ENCODE measurements at regions not wholly inside any gene's neighbourhood (a gene's known extent, or its start where the extent isn't known, plus 50 kb on each side); places are given as distances from the start of the nearest gene placed in this dataset.

- H3K27me3 Mint-ChIP-seq, result no peaks in the 10 kb centered on the region
- no peak overlapping the region for H3K4me3 Mint-ChIP-seq
- Histone ChIP-seq H3K27ac (ENCODE audit: low read depth in 1 of 2, low read length in 2 of 2) (no peak overlapping the region), H3K4me1 (ENCODE audit: insufficient read depth, low read length) (no peaks in the 10 kb centered on the region), H3K9me3 (ENCODE audit: control insufficient read depth in 1 of 2, insufficient read depth in 1 of 2, low read length in 2 of 2) (no peaks in the 10 kb centered on the region), H3K4me3 (ENCODE audit: low read length) (no peak overlapping the region), H3K27me3 (ENCODE audit: control insufficient read depth in 1 of 2, insufficient read depth in 2 of 2, low read length in 2 of 2) (no peaks in the 10 kb centered on the region), H3K36me3 (ENCODE audit: insufficient read depth, low read length) (no peaks in the 10 kb centered on the region)
- ChIA-PET CTCF (no interaction called here), POLR2A (no interaction called here)
- ATAC-seq (ENCODE audit: poor library complexity), result no peak
- H3K9me3 Mint-ChIP-seq, result peaks cover 2% of the 10 kb centered on the region
- no peaks in the 10 kb centered on the region for H3K4me1 Mint-ChIP-seq (ENCODE audit: low read depth)
- TF ChIP-seq CTCF (IDR thresholded peaks at IDR 0.05), result no peak
- intact Hi-C loops (cut with DNase I, micrococcal nuclease), result no loop called here
- H3K27ac Mint-ChIP-seq, result no peak overlapping the region
- H3K36me3 Mint-ChIP-seq (ENCODE audit: low read depth), result no peaks in the 10 kb centered on the region
- no peak for DNase-seq
Observed at GRCh38 chr5:8382456-8382855, 513.5 kb downstream of the MTRR start.

GRCh38 chr5:8383616-8384015 lies 514.7 kb downstream of the MTRR start:
- intact Hi-C loops (cut with DNase I, micrococcal nuclease), result no loop called here
- H3K27ac Mint-ChIP-seq, result no peak overlapping the region

GRCh38 chr5:8386719-8387288 lies 517.9 kb downstream of the MTRR start:
- no peak overlapping the region for H3K4me3 Mint-ChIP-seq
- intact Hi-C loops (cut with DNase I, micrococcal nuclease), result no loop called here
- ChIA-PET CTCF (no interaction called here), POLR2A (no interaction called here)
- Histone ChIP-seq H3K4me1 (ENCODE audit: insufficient read depth, low read length) (no peaks in the 10 kb centered on the region), H3K27ac (ENCODE audit: low read depth in 1 of 2, low read length in 2 of 2) (no peak overlapping the region), H3K9me3 (ENCODE audit: control insufficient read depth in 1 of 2, insufficient read depth in 1 of 2, low read length in 2 of 2) (no peaks in the 10 kb centered on the region), H3K27me3 (ENCODE audit: control insufficient read depth in 1 of 2, insufficient read depth in 2 of 2, low read length in 2 of 2) (no peaks in the 10 kb centered on the region), H3K36me3 (ENCODE audit: insufficient read depth, low read length) (no peaks in the 10 kb centered on the region), H3K4me3 (ENCODE audit: low read length) (no peak overlapping the region)
- ATAC-seq (ENCODE audit: poor library complexity) (no peak), DNase-seq (no peak)
- H3K9me3 Mint-ChIP-seq, result peaks cover 2% of the 10 kb centered on the region
- TF ChIP-seq CTCF (IDR thresholded peaks at IDR 0.05), result no peak
- no peak overlapping the region for H3K27ac Mint-ChIP-seq
- H3K4me1 Mint-ChIP-seq (ENCODE audit: low read depth), result no peaks in the 10 kb centered on the region
- no peaks in the 10 kb centered on the region for H3K36me3 Mint-ChIP-seq (ENCODE audit: low read depth)
- H3K27me3 Mint-ChIP-seq, result no peaks in the 10 kb centered on the region

More at GRCh38 chr5:8383616-8384015, 514.7 kb downstream of the MTRR start:
- Mint-ChIP-seq H3K4me1 (ENCODE audit: low read depth) (no peaks in the 10 kb centered on the region), H3K36me3 (ENCODE audit: low read depth) (no peaks in the 10 kb centered on the region), H3K27me3 (no peaks in the 10 kb centered on the region), H3K4me3 (no peak overlapping the region), H3K9me3 (no peaks in the 10 kb centered on the region)
- Histone ChIP-seq H3K27me3 (ENCODE audit: control insufficient read depth in 1 of 2, insufficient read depth in 2 of 2, low read length in 2 of 2) (no peaks in the 10 kb centered on the region), H3K9me3 (ENCODE audit: control insufficient read depth in 1 of 2, insufficient read depth in 1 of 2, low read length in 2 of 2) (no peaks in the 10 kb centered on the region), H3K36me3 (ENCODE audit: insufficient read depth, low read length) (no peaks in the 10 kb centered on the region), H3K27ac (ENCODE audit: low read depth in 1 of 2, low read length in 2 of 2) (no peak overlapping the region), H3K4me3 (ENCODE audit: low read length) (no peak overlapping the region), H3K4me1 (ENCODE audit: insufficient read depth, low read length) (no peaks in the 10 kb centered on the region)
- TF ChIP-seq CTCF (IDR thresholded peaks at IDR 0.05), result no peak
- POLR2A ChIA-PET, result no interaction called here
- ATAC-seq (ENCODE audit: poor library complexity) (no peak), DNase-seq (no peak)
- CTCF ChIA-PET, result no interaction called here
